ENCODE measurements at regions not wholly inside any gene's neighbourhood (a gene's known extent, or its start where the extent isn't known, plus 50 kb on each side); places are given as distances from the start of the nearest gene placed in this dataset.

DNA sequence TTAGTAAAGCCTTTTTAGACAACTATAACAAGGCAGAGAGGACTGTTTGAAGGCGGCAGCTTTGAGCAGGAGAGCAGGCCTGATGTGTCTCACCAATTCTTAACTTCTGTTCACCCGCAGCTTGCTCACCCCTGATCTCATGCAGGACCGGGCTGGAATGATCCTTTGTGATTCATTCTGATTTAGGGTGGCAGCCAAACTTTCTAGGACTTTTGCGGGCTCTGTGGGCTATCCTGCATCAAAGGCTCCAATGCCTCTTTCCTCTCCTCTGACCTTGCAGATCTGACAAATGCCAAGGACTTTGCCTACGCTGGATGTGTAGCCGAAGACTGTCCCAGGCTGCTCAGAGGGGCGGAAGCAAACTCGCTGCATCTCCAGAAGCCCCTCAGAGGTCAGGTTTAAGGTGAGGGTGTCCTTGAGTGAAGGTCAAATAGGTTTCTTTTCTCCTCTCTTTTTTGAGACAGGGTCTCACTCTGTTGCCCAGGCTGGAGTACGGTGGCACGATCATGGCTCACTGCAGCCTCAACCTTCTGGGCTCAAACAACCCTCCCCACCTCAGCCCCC lies 72.3 kb downstream of the VEGFA start:
- TF ChIP-seq, protein P1, sequence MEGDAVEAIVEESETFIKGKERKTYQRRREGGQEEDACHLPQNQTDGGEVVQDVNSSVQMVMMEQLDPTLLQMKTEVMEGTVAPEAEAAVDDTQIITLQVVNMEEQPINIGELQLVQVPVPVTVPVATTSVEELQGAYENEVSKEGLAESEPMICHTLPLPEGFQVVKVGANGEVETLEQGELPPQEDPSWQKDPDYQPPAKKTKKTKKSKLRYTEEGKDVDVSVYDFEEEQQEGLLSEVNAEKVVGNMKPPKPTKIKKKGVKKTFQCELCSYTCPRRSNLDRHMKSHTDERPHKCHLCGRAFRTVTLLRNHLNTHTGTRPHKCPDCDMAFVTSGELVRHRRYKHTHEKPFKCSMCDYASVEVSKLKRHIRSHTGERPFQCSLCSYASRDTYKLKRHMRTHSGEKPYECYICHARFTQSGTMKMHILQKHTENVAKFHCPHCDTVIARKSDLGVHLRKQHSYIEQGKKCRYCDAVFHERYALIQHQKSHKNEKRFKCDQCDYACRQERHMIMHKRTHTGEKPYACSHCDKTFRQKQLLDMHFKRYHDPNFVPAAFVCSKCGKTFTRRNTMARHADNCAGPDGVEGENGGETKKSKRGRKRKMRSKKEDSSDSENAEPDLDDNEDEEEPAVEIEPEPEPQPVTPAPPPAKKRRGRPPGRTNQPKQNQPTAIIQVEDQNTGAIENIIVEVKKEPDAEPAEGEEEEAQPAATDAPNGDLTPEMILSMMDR (IDR thresholded peaks at IDR 0.05): no peak
- no peak for TF ChIP-seq POLR2A (IDR thresholded peaks at IDR 0.05)
